ENCODE measurements at regions not wholly inside any gene's neighbourhood (a gene's known extent, or its start where the extent isn't known, plus 50 kb on each side); places are given as distances from the start of the nearest gene placed in this dataset.

DNA sequence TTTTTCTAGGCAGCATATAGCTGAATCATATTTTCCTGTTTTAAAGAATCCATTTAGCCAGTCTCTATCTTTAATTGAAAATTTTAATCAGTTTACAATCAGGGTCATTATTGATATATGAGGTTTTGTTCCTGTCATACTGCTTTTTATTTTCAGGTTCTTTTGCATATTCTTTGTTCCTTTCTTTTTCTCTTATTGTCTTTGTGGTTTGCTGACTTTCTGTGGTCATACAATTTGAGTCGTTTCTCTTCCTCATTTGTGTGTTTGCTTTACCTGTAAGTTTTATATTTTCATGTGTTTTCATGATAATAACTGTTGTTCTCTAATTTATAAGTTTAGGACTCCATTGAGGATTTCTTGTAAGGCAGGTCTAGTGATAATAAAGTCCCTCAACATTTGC is 812.6 kb downstream of the DACH1 start:
- H4K20me1 ChIP-seq (ENCODE audit: insufficient read depth), result no peaks in the 10 kb centered on the region; the same call in 1 of the 2 replicates
- H3K36me3 ChIP-seq (ENCODE audit: low read depth), result no peaks in the 10 kb centered on the region
- no peaks in the 10 kb centered on the region for H3F3A ChIP-seq (ENCODE audit: insufficient read depth, low read depth)
- no peak overlapping the region for H3K27ac ChIP-seq
- no peaks in the 10 kb centered on the region for H3K4me1 ChIP-seq (replicated peaks; ENCODE audit: insufficient read depth)
- TF ChIP-seq, protein P1, sequence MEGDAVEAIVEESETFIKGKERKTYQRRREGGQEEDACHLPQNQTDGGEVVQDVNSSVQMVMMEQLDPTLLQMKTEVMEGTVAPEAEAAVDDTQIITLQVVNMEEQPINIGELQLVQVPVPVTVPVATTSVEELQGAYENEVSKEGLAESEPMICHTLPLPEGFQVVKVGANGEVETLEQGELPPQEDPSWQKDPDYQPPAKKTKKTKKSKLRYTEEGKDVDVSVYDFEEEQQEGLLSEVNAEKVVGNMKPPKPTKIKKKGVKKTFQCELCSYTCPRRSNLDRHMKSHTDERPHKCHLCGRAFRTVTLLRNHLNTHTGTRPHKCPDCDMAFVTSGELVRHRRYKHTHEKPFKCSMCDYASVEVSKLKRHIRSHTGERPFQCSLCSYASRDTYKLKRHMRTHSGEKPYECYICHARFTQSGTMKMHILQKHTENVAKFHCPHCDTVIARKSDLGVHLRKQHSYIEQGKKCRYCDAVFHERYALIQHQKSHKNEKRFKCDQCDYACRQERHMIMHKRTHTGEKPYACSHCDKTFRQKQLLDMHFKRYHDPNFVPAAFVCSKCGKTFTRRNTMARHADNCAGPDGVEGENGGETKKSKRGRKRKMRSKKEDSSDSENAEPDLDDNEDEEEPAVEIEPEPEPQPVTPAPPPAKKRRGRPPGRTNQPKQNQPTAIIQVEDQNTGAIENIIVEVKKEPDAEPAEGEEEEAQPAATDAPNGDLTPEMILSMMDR (conservative IDR thresholded peaks at IDR 0.05), result no peak
- TF ChIP-seq EZH2 (IDR thresholded peaks at IDR 0.05; ENCODE audit: low read depth), result no peak
- DNase-seq, result no peak
- no peaks in the 10 kb centered on the region for H3K79me2 ChIP-seq (ENCODE audit: low read depth)
- H3K4me3 ChIP-seq, result no peak overlapping the region
- no TSS peak for BruUV-seq (replicated peaks)
- CTCF ChIA-PET, result no interaction called here
- peaks cover 6% of the 10 kb centered on the region for H3K9me2 ChIP-seq (ENCODE audit: insufficient read depth)
- H3K27me3 ChIP-seq (ENCODE audit: insufficient read depth, low read depth), result no peaks in the 10 kb centered on the region
- POLR2A ChIA-PET (ENCODE audit: unreplicated experiment), result no interaction called here
- no peak overlapping the region for H3K4me2 ChIP-seq
- H2AFZ ChIP-seq, result no peak overlapping the region
- H3K9me3 ChIP-seq (ENCODE audit: insufficient read depth, low read depth), result no peaks in the 10 kb centered on the region; the same call in 1 of the 2 replicates
- intact Hi-C loops (cut with micrococcal nuclease; ENCODE audit: unreplicated experiment), result no loop called here

DNA sequence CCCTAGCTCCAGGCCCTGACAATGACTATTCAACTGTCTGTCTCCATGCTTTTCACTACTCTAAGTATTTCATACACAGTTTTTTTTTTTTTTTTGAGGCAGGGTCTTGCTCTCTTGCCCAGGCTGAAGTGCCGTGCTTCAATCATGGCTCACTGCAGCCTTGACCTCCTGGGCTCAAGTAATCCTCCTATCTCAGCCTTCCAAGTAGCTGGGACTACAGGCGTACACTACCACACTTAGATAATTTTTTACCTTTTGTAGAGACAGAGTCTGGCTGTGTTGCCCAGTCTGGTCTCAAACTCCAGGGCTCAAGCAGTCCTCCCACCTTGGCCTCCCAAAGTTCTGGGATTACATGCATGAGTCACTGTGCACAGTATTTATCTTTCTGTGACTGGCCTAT is 815.4 kb downstream of the DACH1 start:
- Histone ChIP-seq H3K4me3 (no peak overlapping the region), H3K4me2 (no peak overlapping the region), H3K4me1 (replicated peaks; ENCODE audit: insufficient read depth) (no peaks in the 10 kb centered on the region), H3K79me2 (ENCODE audit: low read depth) (no peaks in the 10 kb centered on the region), H3K27me3 (ENCODE audit: insufficient read depth, low read depth) (no peaks in the 10 kb centered on the region), H3K36me3 (ENCODE audit: low read depth) (no peaks in the 10 kb centered on the region), H4K20me1 (ENCODE audit: insufficient read depth) (no peaks in the 10 kb centered on the region; the same call in 1 of the 2 replicates), H3F3A (ENCODE audit: insufficient read depth, low read depth) (no peaks in the 10 kb centered on the region), H3K9me2 (ENCODE audit: insufficient read depth) (peaks cover 6% of the 10 kb centered on the region), H2AFZ (no peak overlapping the region), H3K27ac (no peak overlapping the region), H3K9me3 (ENCODE audit: insufficient read depth, low read depth) (no peaks in the 10 kb centered on the region)
- ChIA-PET CTCF (no interaction called here), POLR2A (ENCODE audit: unreplicated experiment) (no interaction called here)
- no TSS peak for BruUV-seq (replicated peaks)
- intact Hi-C loops (cut with micrococcal nuclease; ENCODE audit: unreplicated experiment), result no loop called here
- DNase-seq, result no peak
- TF ChIP-seq EZH2 (IDR thresholded peaks at IDR 0.05; ENCODE audit: low read depth), result no peak

DNA sequence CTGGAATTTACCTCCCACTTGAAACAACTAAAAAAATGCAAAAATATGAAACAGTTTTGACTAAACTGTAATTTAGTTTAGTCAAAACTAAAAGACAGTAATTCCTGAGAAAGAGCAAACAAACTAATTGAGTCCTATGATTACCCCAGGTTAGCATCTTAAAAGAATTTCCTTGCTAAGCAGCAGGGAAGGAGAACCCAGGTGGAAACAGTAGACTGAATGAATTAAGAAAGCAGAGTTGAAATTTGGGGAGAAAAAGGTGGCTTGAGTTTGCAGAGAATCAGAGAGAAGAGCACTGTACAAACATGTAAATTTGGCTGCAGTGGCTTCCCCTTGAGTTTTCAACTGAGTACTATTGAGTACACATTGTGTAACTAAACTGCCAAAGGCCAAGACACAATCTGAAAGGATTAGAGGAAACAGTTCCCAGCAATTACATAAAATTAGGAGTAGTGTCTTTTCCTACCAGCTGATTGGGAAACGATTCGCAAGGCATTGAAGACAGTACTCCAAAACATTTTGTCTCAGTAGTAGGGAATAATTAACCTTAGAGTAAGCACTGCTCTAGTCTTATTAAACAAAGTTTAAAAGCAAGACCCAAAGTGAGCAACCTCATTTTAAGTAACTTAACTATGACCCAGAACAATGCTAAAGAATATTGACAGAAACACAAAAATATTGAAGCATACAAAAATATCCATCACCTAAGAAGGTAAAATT is 820.5 kb downstream of the DACH1 start:
- ChIA-PET POLR2A (ENCODE audit: unreplicated experiment) (no interaction called here), CTCF (no interaction called here)
- no peaks in the 10 kb centered on the region for H3K79me2 ChIP-seq (ENCODE audit: low read depth)
- H3K27me3 ChIP-seq (ENCODE audit: insufficient read depth, low read depth), result no peaks in the 10 kb centered on the region
- no peaks in the 10 kb centered on the region for H4K20me1 ChIP-seq (ENCODE audit: insufficient read depth)
- H3K4me2 ChIP-seq, result no peak overlapping the region
- H3K9me2 ChIP-seq (ENCODE audit: insufficient read depth), result no peaks in the 10 kb centered on the region
- no TSS peak for BruUV-seq (replicated peaks)
- no peak for DNase-seq
- H3K9me3 ChIP-seq (ENCODE audit: insufficient read depth, low read depth), result no peaks in the 10 kb centered on the region
- TF ChIP-seq, protein P1 (conservative IDR thresholded peaks at IDR 0.05), result no peak
- TF ChIP-seq EZH2 (IDR thresholded peaks at IDR 0.05; ENCODE audit: low read depth), result no peak
- no peak overlapping the region for H2AFZ ChIP-seq
- no peak overlapping the region for H3K4me3 ChIP-seq
- H3F3A ChIP-seq (ENCODE audit: insufficient read depth, low read depth), result no peaks in the 10 kb centered on the region
- intact Hi-C loops (cut with micrococcal nuclease; ENCODE audit: unreplicated experiment), result no loop called here
- no peak overlapping the region for H3K27ac ChIP-seq
- no peaks in the 10 kb centered on the region for H3K4me1 ChIP-seq (replicated peaks; ENCODE audit: insufficient read depth)
- no peaks in the 10 kb centered on the region for H3K36me3 ChIP-seq (ENCODE audit: low read depth)

DNA sequence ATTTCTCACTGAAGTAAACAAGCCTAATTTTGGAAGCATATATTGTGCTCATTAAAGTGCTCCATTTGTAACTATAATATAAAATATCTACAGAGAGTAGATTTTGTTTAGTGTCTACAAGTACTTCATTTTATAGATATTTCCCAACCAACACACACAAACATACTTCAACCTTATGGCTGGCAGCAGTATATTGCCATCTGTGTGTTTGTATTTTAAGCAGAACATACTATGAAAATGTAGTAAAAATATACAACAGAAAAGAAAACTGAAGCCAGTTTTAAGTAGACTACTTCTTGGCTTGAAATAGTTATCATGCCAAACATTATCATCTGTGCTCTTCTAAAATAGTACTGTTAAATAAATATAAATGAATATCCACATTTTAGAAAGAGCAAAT is 821.9 kb downstream of the DACH1 start:
- no peaks in the 10 kb centered on the region for H4K20me1 ChIP-seq (ENCODE audit: insufficient read depth)
- ChIA-PET POLR2A (ENCODE audit: unreplicated experiment) (no interaction called here), CTCF (no interaction called here)
- no peaks in the 10 kb centered on the region for H3F3A ChIP-seq (ENCODE audit: insufficient read depth, low read depth)
- H2AFZ ChIP-seq, result no peak overlapping the region
- no peak overlapping the region for H3K27ac ChIP-seq
- H3K9me2 ChIP-seq (ENCODE audit: insufficient read depth), result no peaks in the 10 kb centered on the region
- H3K4me1 ChIP-seq (replicated peaks; ENCODE audit: insufficient read depth), result no peaks in the 10 kb centered on the region
- H3K36me3 ChIP-seq (ENCODE audit: low read depth), result no peaks in the 10 kb centered on the region
- TF ChIP-seq, protein P1 (conservative IDR thresholded peaks at IDR 0.05), result no peak
- no peak for TF ChIP-seq EZH2 (IDR thresholded peaks at IDR 0.05; ENCODE audit: low read depth)
- no peaks in the 10 kb centered on the region for H3K79me2 ChIP-seq (ENCODE audit: low read depth)
- H3K9me3 ChIP-seq (ENCODE audit: insufficient read depth, low read depth), result no peaks in the 10 kb centered on the region
- H3K27me3 ChIP-seq (ENCODE audit: insufficient read depth, low read depth), result no peaks in the 10 kb centered on the region
- DNase-seq, result no peak
- intact Hi-C loops (cut with micrococcal nuclease; ENCODE audit: unreplicated experiment), result no loop called here
- no peak overlapping the region for H3K4me3 ChIP-seq
- BruUV-seq (replicated peaks), result no TSS peak
- no peak overlapping the region for H3K4me2 ChIP-seq

Measured in PC-9 (cell line).